Breast epithelium (tissue), 4 donors: ENCODE measurements at regions not wholly inside any gene's neighbourhood (a gene's known extent, or its start where the extent isn't known, plus 50 kb on each side); places are given as distances from the start of the nearest gene placed in this dataset.

ENCODE experiments used
- DNase-seq, 2 donors: peaks; one replicate each; pipeline ENCODE4 v3.0.0-alpha.2; 2019; ENCODE audit warnings: low spot score in 2 of 2
- H3K27ac ChIP-seq, 2 donors: fragments of 200-600 bp; sonication (generic) in 1 of 2; one replicate each; pipeline ENCODE4 v1.5.1; 2016 to 2019; ENCODE audit warnings: mild to moderate bottlenecking in 1 of 2
- H3K27me3 ChIP-seq, 2 donors: fragments of 200-600 bp; sonication (generic) in 1 of 2; one replicate each; pipeline versions ENCODE4 v1.5.1 to v1.6.0; 2017 to 2019; ENCODE audit warnings: control low read depth in 1 of 2, mild to moderate bottlenecking in 1 of 2
- H3K36me3 ChIP-seq: fragments of 200-600 bp; one replicate; pipeline ENCODE4 v1.5.1; 2019
- H3K4me1 ChIP-seq, 2 donors: fragments of 200-600 bp; sonication (generic); one replicate each; pipeline ENCODE4 v1.5.1; 2016 to 2019; ENCODE audit warnings: control low read depth in 1 of 2
- H3K4me3 ChIP-seq, 3 donors: fragments of 200-600 bp; sonication (generic); 1 replicate in 2 of 3; 2 replicates in 1 of 3; pipeline ENCODE4 v1.5.1; 2016 to 2019; ENCODE audit warnings: mild to moderate bottlenecking in 3 of 3, moderate library complexity in 2 of 3
- H3K9me3 ChIP-seq, 2 donors: fragments of 200-600 bp; sonication (generic) in 1 of 2; one replicate each; pipeline ENCODE4 v1.5.1; 2016 to 2019; ENCODE audit warnings: control low read depth in 1 of 2
- CTCF ChIP-seq, 3 donors: fragments of 450-650 bp; IDR thresholded peaks; one replicate each; pipeline ENCODE4 v1.5.1; 2016 to 2017; ENCODE audit warnings: antibody characterized with exemption in 3 of 3, mild to moderate bottlenecking in 3 of 3, moderate library complexity in 3 of 3
- POLR2A ChIP-seq: fragments of 450-650 bp; IDR thresholded peaks from one replicate; pipeline ENCODE4 v1.6.1; 2016; ENCODE audit warnings: antibody characterized with exemption, mild to moderate bottlenecking, moderate library complexity
- POLR2AphosphoS5 ChIP-seq, 3 donors: sonication (generic); formaldehyde crosslinking; IDR thresholded peaks; one replicate each; pipeline ENCODE4 v1.6.1; 2017; ENCODE audit warnings: antibody characterized with exemption in 3 of 3
- intact Hi-C: fragments of 100-400 bp; cut with DNase I; formaldehyde crosslinking; loops from one replicate; pipeline ENCODE4 v1.15.1; 2023; ENCODE audit warnings: low total_unique reads

GRCh38 chr11:39732001-39732400 lies 1727.5 kb downstream of the LRRC4C start:
- TF ChIP-seq POLR2AphosphoS5 (IDR thresholded peaks at IDR 0.05) (no peak), CTCF (IDR thresholded peaks at IDR 0.05) (no peak), POLR2A (no peak)
- no peak overlapping the region for H3K4me3 ChIP-seq
- no peak overlapping the region for H3K27ac ChIP-seq
- no peaks in the 10 kb centered on the region for H3K27me3 ChIP-seq
- H3K4me1 ChIP-seq = no peaks in the 10 kb centered on the region
- H3K36me3 ChIP-seq = no peaks in the 10 kb centered on the region
- DNase-seq = no peak
- no peaks in the 10 kb centered on the region for H3K9me3 ChIP-seq
- intact Hi-C loops = no loop called here

- H3K27me3 ChIP-seq = no peaks in the 10 kb centered on the region
- H3K9me3 ChIP-seq = no peaks in the 10 kb centered on the region
- intact Hi-C loops = no loop called here
- no peak overlapping the region for H3K27ac ChIP-seq
- no peaks in the 10 kb centered on the region for H3K4me1 ChIP-seq
- DNase-seq = no peak
- no peaks in the 10 kb centered on the region for H3K36me3 ChIP-seq
- TF ChIP-seq POLR2AphosphoS5 (IDR thresholded peaks at IDR 0.05) (no peak), CTCF (IDR thresholded peaks at IDR 0.05) (no peak), POLR2A (no peak)
- no peak overlapping the region for H3K4me3 ChIP-seq
Observed at GRCh38 chr11:39725081-39725480, 1734.4 kb downstream of the LRRC4C start.

- H3K27ac ChIP-seq = no peak overlapping the region
- H3K27me3 ChIP-seq = no peaks in the 10 kb centered on the region
- intact Hi-C loops = no loop called here
- H3K4me3 ChIP-seq = no peak overlapping the region
- no peaks in the 10 kb centered on the region for H3K4me1 ChIP-seq
- H3K36me3 ChIP-seq = no peaks in the 10 kb centered on the region
- H3K9me3 ChIP-seq = no peaks in the 10 kb centered on the region
- DNase-seq = no peak
- TF ChIP-seq CTCF (IDR thresholded peaks at IDR 0.05) (no peak), POLR2AphosphoS5 (IDR thresholded peaks at IDR 0.05) (no peak), POLR2A (no peak)
Observed at GRCh38 chr11:39724404-39724803, 1735.0 kb downstream of the LRRC4C start.

DNA sequence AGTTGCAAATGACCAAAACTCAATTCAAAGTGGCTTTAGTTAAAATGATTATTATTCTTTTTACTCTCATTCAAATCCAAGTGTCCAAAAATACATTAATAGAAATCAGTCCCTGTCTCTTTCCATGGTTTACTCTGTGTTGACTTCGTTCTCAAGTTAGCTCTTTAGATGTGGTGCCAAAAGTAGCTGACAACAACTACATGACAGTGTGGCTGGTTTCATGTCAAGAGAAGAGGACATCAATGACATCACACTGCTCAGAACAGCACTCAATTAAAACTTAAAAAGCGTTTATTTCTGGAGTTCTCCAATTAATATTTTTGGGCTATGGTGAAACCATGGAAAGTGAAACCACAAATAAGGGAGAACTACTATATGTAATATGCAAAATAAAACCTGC lies 1746.9 kb downstream of the LRRC4C start:
- no peak for TF ChIP-seq POLR2A
- no peak for TF ChIP-seq POLR2AphosphoS5 (IDR thresholded peaks at IDR 0.05)
- no peak for TF ChIP-seq CTCF (IDR thresholded peaks at IDR 0.05)
- no peaks in the 10 kb centered on the region for H3K9me3 ChIP-seq
- no peak overlapping the region for H3K27ac ChIP-seq
- H3K36me3 ChIP-seq = no peaks in the 10 kb centered on the region
- intact Hi-C loops = no loop called here
- no peaks in the 10 kb centered on the region for H3K27me3 ChIP-seq
- no peak for DNase-seq
- H3K4me3 ChIP-seq = no peak overlapping the region
- no peaks in the 10 kb centered on the region for H3K4me1 ChIP-seq

DNA sequence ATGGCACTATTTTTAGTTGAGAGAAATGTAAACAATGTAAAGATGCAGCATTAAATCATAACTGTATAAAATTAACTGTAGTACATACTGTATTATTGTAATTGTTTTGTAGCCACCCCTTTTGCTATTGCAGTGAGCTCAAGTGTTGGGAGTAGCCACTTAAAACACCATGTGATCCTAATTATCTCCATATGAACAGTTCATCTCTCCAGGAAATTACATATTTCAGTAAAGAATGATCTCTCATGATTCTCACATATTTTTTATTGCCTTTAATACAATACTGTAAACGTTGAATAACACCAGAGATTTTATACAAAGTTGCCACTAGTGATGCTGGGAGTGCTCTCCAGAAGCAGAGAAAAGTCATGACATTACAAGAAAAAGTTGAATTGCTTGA lies 1768.6 kb downstream of the LRRC4C start:
- no peak overlapping the region for H3K27ac ChIP-seq
- TF ChIP-seq CTCF (IDR thresholded peaks at IDR 0.05) (no peak), POLR2A (no peak), POLR2AphosphoS5 (IDR thresholded peaks at IDR 0.05) (no peak)
- no peaks in the 10 kb centered on the region for H3K4me1 ChIP-seq
- intact Hi-C loops = no loop called here
- H3K9me3 ChIP-seq = no peaks in the 10 kb centered on the region
- H3K4me3 ChIP-seq = no peak overlapping the region
- H3K27me3 ChIP-seq = no peaks in the 10 kb centered on the region
- no peak for DNase-seq
- no peaks in the 10 kb centered on the region for H3K36me3 ChIP-seq
